Cerebellar cortex (tissue), 1 donor: ENCODE measurements at regions not wholly inside any gene's neighbourhood (a gene's known extent, or its start where the extent isn't known, plus 50 kb on each side); places are given as distances from the start of the nearest gene placed in this dataset.

Source experiments
- DNase-seq: peaks from one replicate; pipeline ENCODE4 v3.0.0-alpha.2; 2015; ENCODE audit warnings: low spot score

DNA sequence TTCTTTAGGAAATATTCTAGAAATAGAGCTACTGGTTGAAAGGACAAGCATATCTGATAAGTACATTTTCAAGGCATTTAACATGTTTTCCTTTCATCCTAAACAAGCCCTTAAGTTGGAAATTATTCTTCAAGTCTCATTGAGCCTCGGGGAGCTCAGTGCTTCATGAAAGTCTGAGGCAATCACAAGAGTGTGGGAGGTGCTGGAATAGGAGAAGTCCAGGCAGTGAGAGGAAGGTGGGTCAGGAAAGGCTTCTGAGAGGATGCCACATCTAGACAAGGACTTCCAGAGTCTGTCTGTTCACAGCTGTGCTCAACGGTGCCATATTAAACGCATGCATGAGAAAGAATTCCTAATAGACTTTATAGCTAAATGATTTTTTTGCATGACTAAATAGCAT is 69.8 kb downstream of the CD83 start:
- no peak for DNase-seq

DNA sequence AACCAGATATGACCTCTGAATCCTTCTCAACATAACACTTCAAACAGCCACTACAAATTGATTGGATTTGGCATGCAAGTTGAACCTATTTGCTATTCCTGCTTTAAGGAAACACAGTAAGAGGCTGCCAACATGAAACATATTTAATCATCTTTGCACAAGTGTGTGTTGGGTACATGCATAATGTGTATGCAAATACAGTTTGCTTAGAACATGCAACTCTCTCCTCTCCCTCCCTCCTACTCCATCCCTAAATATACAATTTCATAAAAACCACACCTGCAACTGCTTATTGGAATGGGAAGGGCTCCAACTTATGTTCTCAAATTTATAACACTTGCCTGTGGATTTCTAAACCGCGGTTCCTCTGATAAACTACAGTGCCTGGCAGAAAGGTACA is 71.5 kb downstream of the CD83 start:
- DNase-seq = no peak

DNA sequence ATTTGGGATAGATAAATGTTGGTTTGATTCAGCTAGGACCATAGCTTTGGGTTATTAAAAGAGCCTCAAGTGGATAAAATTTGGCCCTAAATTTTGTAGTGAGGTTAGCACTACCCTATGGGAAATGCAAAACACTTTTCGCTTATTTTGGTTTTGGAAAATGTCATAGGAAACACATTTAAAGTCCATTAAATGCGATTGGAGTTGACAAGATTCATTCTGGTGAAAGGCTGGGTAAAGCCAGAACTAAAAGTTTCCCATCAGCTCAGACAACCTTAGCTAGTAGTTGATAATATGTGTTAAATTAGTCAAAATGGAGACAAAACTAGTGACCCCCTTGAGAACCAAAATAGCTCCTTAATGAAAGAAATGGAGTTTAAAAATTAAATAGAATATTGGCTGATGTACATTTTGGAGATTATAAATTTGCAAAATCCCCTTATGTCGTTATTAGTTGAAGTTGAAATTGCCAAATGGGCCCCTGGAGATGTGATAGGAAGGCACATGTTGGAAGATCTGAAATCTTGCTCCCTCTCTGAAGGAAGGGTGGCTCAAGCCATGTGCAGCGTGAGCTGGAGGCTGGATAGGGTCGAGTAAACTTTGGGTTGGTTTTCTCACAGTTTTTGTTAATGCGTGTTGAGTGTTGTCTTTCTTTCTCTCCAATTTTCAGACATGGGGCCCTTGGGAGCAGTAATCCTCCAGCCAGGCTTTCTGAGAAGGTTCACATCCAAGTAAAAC is 72.8 kb downstream of the CD83 start:
- DNase-seq = no peak

DNA sequence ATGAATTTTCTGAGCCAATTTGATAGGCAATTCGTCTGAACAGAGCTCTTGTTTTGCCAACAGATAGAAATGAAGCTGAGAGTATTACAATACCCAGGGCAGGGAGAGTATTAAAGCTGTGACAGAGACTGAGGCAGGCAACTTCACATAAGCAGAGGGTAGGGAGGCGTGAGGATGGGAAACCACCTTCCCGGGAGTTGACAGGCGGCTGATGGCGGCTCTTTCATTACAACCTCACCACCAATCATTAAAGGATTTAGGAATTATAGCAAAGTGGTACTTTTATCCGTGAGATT is 73.3 kb downstream of the CD83 start:
- DNase-seq = no peak

DNA sequence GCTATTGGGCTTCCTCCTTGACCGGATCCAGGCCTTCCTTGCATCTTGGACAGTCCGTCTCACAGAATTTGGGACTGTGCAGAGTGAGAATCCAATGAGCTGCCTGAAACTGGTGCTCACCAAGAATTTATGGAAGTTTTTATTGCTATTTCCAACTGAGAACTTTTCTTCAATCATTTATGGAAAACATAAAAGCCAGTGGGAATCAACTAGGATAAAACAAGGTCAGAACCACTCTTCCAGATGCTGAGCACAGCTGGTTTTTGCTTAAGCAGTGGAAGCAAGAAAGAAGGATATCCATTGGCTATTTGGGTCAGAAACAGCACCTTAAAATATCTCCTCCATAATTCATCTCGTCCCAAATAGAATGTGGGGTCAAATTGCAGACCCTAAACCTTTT is 74.2 kb downstream of the CD83 start:
- no peak for DNase-seq

DNA sequence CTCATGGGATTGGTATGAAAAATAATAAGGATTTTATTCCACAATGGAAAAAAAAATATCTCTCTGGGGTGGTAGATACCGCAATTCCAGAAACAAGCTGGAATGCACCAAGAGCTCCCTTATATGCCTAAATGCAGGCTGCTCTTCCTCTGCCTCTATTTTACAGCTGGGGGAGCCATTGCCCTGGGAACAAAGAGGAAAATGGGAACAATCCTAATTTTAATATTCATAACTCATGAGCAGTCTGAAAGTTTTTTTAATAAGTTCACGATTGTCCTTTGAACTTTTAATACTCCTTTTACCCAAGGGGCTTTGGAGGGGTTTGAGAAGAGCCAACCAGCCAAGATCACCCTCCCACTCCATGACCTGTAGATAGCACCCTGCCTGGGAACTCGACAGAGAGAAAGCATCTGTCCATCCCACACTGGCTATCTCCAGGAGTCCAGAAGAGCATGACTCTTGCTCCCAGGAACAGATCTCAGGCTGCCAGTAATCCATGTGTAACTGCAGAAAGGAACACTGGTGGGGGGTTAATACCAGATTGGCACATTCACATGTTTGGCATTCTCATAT is 74.7 kb downstream of the CD83 start:
- no peak for DNase-seq

DNA sequence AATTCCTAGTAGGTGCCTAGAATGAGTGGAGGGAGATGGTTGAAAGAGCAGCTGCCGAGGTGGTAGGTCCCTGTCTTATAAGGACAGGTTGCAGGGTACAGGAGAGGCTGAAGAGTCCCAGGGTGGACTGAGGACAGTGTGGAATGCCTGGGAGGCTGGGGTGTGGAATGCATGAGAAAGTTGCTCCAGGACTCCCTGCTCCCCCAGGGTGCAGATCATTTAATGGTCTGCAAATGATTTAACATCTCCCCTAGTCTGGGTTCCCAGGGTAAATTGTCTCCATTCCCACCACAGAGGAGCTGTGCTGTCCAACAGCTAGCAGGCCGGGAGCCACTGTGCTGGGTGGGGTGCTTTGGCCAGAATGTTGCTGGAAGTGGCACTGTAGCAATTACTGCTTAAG is 76.0 kb downstream of the CD83 start:
- DNase-seq = no peak

DNA sequence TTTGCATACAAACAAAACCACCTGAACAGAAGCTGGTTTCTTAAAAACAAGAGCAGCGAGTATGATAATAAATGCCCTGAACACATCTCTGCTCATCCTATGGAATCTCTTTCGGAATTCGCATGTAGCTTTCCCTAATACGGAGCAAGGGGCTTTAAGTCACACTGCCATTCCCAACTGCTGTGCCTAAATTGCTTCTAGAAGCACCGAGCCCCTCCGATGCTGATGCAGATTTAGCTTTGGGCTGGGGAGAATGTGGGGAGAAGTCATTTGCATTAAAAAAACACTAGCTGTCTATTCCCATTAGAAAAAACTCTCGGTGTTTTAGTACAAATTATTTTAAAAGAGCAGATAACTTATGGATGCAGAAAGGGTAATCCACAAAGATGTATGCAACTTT is 76.9 kb downstream of the CD83 start:
- DNase-seq = no peak

DNA sequence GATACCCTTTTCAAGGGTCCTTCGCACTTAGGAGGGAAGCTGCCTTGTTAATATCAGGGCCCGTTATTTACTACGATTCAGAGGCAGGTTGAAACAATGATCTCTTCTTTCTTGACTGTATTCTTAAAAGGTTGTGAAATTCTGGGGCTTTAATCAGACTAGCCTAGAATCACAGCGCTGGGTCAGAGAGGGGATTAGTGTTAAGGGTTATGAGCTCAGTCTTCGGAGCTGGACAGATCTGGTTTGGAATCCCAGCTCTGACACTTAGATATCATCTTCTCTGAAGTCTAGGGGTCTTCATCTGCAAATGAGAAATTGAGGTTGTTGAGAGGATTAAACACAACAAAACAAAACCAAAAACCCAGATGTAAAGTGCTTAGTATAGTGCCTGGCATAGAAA is 77.4 kb downstream of the CD83 start:
- DNase-seq = no peak

DNA sequence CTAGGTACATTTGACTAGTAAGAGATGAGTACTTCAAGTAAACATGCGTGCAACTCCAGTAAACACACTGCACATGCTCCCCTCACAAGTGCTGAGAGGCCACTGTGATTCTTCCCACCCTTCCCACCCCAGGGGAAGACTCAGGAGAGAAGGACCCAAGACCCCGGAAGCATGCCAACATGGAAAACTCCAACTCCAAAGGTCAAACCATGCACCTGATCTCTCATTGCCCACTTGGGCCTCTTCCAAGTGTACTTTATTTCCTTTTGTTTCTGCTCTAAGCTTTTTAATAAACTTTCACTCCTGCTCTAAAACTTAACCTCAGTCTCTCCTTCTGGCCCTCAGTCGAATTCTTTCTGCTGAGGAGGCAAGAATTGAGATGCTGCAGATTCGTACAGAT is 78.5 kb downstream of the CD83 start:
- DNase-seq = no peak

DNA sequence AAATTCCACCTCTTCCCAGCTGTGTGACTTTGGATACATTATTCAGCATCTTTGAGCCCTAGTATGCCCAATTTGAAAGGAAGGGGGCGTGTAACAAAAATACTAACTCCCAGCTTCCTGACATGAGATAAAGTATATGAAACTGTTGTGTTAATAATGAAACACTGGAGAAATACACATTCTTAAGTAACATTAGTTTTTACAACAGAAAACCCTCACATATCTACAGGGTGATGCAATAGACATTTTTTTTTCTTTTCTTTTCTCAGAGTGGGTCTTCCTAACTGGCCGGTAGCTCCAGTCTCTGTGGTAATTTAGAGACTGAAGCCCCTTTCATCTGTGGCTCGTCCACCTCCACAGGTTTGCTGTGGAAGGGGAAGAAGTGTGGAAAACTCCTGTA is 79.5 kb downstream of the CD83 start:
- no peak for DNase-seq

DNA sequence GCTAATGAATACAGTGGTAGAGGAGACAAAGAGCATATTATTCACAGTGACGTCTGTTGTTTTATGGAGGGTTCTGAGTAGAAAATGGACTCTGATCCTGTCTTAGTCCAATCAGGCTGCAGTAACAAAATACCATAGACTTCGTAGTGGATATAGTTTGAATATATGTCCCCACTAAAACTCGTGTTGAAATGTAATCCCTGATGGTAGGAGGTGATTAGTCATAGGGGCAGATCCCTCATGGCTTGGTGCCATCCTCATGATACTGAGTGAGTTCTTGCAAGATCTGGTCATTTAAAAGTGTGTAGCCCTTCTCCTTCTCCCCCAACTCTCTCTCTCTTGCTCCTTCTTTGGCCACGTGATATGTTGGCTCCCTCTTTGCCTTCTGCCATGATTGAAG is 82.5 kb downstream of the CD83 start:
- DNase-seq = no peak

DNA sequence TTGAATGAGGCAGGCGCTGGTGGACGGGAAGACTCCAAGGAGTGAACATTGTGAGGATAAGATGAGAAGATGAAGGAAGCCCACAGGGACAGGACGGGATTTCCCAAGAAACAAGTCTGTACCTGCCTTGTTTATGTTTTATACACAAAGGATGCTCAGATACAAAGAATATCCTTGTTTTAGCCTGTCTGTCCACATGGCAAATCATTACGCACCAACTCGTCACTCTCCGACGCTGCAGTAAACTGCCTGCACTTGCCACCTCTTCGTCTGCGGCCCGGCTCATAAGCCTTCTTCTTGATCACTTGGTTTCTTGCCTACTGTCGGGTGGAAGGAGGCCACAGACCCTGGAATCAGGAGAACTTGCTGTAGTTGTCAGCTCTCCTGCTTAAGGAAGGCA is 85.4 kb downstream of the CD83 start:
- DNase-seq = no peak

DNA sequence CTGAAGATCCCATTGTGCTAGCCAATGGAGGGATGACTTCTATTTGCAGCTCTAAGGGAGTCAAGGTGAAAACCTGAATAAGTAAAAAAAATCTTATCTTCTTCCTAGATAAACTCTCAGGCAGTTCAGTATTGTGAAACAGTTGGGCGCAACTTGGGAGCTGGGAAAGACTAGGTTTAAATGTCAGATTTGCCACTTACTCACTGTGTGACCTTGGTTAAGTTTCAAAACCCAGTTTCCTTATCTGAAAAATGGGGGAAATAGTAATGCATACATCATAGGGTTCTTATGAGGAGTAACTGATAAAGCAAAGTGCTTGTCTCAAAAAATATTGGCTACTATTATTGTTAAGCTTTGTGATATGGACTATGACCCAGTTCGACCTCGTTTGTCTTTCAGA is 88.8 kb downstream of the CD83 start:
- DNase-seq = no peak

DNA sequence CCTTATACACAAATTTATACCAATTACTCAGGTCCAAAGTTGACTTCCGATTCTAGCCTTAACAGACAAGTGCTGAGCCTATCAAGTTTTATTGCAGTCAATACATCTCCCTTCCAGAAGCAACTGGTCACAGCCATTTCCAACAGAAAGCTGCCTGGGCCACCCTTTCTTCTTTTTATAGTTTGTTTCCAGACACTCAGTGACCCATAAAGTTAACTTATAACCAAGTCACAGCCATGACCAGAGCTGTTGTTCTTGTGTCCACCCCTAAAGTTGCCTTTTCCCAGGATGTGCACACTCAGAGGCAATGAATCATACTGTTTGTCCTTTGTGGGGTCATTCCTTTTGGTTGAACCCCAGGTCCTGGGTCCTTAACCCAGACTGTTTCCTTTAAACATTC is 89.9 kb downstream of the CD83 start:
- no peak for DNase-seq

DNA sequence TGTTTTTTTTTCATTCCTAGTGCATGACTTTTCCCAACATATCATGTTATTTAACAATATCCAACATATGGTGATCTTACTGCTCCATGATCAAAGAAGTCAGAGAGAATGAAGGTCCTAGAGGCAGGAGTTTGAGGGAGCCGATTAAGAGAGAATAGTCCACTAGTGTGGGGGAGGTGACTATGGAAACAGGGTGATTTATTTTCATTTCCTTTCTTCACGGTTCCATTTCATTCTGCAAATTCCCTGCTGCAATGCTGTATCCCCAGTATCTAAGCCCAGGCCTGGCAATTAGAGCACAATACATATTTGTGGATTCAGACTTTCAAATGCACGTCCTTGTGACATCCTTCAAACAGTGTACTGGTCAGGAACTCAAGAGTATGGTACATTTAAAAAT is 91.4 kb downstream of the CD83 start:
- no peak for DNase-seq

DNA sequence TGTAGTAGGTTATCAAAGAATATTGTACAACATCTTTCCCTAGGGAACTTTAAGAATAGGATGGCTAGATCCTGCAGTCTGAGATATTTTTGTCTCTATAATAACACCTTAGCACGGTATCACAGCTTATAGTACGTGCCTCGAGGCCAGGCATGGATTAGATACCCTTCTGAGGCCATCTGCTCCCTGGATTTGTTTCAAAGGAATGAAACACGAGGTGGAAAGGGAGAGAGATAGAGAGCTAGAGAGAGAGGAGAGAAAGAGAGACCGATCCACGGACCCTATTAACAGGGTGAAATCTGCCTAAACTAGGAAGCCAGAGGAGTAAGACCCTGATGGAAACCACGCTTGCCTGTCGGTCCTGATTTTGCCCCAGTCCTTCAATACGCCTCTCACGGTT is 92.5 kb downstream of the CD83 start:
- DNase-seq = peak; percentile 83

DNA sequence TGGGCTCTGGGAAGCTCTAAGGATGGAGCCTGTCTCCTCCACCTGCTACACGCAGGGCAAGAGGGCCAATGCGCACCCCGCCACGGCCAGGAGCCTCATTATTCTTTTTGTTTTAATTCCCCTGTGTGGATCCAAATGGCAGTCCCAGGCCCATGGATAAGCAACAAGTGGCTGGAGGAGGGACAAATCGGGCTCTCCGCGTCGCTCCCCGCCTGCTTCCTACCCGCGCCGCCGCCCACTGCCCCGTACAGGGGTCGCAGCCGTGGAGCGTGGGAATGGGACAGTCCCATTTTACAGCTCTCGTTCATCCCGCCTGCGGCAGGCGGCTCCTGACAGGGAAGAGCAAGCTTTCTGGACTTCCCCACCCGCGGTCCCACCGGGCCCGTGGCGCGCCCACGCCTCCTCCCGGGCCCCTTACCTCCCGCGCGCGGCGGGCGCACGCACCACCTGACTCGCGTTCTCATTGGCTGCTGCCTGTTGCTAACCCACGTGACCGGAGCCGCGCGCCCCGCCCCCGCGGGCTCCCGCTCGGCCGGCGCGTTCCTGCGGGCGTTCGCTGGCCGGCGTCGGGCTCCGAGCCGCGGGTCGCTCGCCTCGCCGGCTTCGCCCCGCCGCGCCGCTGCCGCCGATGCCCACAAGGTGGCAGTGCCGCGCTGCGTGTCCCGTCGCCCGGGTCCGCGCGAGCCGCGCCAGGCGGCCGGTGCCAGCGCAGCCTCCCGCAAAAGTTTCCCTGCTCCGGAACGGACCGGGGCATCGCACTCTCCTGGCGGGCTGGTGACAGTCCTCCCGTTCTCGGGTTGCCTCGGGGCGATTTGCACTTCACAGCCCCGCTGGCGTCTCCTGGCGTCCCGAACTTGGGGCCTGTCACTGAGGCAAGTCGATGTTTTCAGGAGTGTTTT is 93.3 kb downstream of the CD83 start:
- DNase-seq = peak; percentile 86

DNA sequence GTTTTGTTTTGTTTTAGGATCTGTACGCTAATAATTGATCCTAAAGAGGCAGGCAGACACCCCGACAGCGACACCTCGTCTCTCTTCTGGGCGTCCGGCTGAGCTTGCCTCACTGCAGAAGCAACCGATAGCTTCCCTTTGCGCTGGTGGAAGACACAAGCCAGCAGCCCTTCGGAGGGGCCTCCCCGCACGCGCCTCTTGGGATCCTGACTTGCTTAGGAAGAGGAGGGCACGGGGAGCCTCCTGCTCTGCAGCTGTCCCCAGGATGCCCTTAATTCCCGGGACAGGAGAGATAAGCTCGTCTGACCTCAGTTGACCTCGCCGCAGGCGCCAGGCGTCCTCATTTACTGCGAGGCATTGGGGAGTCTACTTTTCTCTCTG is 94.0 kb downstream of the CD83 start:
- no peak for DNase-seq

DNA sequence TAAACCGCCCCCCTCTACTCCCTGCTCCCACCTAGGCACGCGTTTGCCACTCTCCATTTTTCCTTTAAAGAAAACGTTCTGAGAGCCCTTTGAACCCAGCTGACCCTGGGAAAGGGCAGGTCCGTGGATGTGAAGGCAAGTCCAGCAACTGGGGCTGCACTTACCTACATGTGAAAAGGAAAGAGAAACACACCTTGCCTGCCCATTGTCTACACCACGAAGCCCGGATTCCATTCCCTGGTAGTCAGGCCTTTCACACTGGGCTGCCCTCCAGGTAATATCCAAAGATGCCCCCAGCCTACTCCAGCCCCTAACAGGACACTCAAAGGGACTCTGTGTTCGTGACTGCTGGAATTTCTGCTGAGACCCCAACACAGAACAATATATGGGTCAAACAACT is 94.4 kb downstream of the CD83 start:
- DNase-seq = no peak

DNA sequence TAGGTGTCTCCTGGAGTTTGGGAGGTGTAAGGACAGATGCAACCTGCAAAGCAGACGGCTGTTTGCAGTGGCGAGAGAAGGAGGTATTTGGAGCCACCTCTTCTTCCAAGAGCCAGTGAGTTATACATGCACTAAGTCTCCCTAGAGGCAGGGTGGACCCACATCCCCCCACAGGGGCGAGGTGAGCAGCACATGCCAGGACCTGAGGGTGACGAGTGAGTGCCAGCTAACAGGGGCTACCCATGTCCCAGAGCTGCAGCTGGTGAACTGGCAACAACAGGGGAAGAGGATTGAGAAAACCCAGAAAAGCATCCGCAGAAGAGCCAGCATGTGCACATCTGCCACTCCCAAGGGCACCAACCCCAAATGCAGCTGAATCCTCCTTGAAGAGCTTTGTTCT is 95.1 kb downstream of the CD83 start:
- DNase-seq = no peak

DNA sequence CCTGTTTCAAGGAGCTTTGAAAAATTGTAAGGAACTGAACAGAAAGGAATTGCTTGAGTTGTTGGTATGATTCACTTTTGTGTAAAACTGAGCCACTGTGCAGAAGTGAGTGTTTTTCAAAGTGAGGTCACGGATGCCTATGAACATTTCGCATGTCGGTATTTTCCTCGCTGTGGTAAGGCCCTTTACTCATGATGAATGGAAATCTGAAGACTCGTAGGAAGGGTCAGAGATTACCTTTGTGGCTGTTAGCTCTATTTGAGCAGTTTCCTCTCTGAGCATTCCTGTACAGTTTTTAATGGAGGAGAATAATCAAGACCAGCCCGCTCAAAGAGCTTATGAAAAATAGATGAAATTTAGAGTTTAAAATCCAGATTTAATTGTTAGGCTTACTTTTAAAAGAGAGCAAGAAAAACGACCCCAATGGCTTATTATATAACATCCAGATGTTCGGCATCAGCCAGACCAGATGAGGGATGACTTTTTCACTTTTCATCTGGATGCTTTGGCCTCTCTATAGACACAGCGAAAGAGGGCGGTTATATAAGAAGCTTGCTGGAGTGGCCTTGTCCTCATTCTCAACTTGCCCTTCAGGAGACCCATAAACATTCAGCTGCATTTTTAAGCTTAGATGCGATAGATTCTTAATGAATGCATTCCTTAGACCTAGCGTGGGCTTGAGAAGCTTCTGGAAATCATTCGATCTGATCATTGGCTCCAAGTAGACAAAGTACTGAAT is 99.5 kb downstream of the CD83 start:
- DNase-seq = no peak
